Kidney (tissue), 13 donors: ENCODE measurements at regions not wholly inside any gene's neighbourhood (a gene's known extent, or its start where the extent isn't known, plus 50 kb on each side); places are given as distances from the start of the nearest gene placed in this dataset.

Experiments used
- DNase-seq, 5 donors: peaks; one replicate each; pipeline ENCODE4 v3.0.0-alpha.2; 2013 to 2020
- FAIRE-seq: peaks from 2 replicates; lab custom pipeline; 2012; peaks lifted over from hg19 to GRCh38; lab: Jason Lieb, UNC
- H3K27ac ChIP-seq, 2 donors: one replicate each; pipeline ENCODE4 v1.7.0; 2013; ENCODE audit warnings: low read depth in 2 of 2, low read length in 2 of 2, inconsistent platforms in 1 of 2
- H3K27me3 ChIP-seq: one replicate; pipeline ENCODE4 v1.7.1; 2013; ENCODE audit warnings: low read length, inconsistent platforms; ENCODE audit not compliant: control insufficient read depth, insufficient read depth
- H3K36me3 ChIP-seq, 3 donors: one replicate each; pipeline versions ENCODE4 v1.7.0 to v1.7.1; 2013; ENCODE audit warnings: low read length in 3 of 3, control low read depth in 1 of 3, inconsistent platforms in 1 of 3; ENCODE audit not compliant: insufficient read depth in 3 of 3, control insufficient read depth in 2 of 3
- H3K4me1 ChIP-seq, 3 donors: one replicate each; pipeline versions ENCODE4 v1.7.0 to v1.7.1; 2013; ENCODE audit warnings: low read length in 3 of 3, inconsistent platforms in 1 of 3, low read depth in 1 of 3; ENCODE audit not compliant: control insufficient read depth in 2 of 3, insufficient read depth in 2 of 3
- H3K4me3 ChIP-seq, 3 donors: one replicate each; pipeline versions ENCODE4 v1.7.0 to v1.8.1; 2013; ENCODE audit warnings: low read length in 3 of 3, control low read depth in 1 of 3, inconsistent platforms in 1 of 3
- H3K9ac ChIP-seq, 3 donors: one replicate each; pipeline versions ENCODE4 v1.7.0 to v1.7.1; 2013; ENCODE audit warnings: low read length in 3 of 3, control low read depth in 1 of 3, inconsistent platforms in 1 of 3
- H3K9me3 ChIP-seq, 3 donors: one replicate each; pipeline versions ENCODE4 v1.7.0 to v1.7.1; 2013; ENCODE audit warnings: low read length in 3 of 3, control low read depth in 1 of 3, inconsistent platforms in 1 of 3; ENCODE audit not compliant: control insufficient read depth in 2 of 3, insufficient read depth in 1 of 3
- CTCF ChIP-seq: IDR thresholded peaks from 3 replicates; pipeline ENCODE4 v1.5.1; 2012; ENCODE audit warnings: mild to moderate bottlenecking, moderate library complexity, borderline replicate concordance; ENCODE audit not compliant: insufficient read depth; ENCODE audit errors: extremely low read depth
- intact Hi-C: fragments of 100-400 bp; cut with DNase I; formaldehyde crosslinking; loops from one replicate; pipeline ENCODE4 v1.11.1; 2022
- donor health status: control.
- donor health status: control.
- donor health status: control.
- donor health status: control.
- donor health status: control.
- donor health status: DM: yes; HTN: yes; CAD: no.
- donor health status: Normal renal cell carcinoma (clear cell type).

GRCh38 chrX:39909996-39910395 is 187.8 kb downstream of the BCOR start:
- no peak overlapping the region for H3K4me3 ChIP-seq
- H3K9me3 ChIP-seq, result no peaks in the 10 kb centered on the region
- H3K27ac ChIP-seq, result no peak overlapping the region
- H3K4me1 ChIP-seq, result peaks cover 0 to 11% (median 0%) of the 10 kb centered on the region in 3 donors
- H3K36me3 ChIP-seq, result no peaks in the 10 kb centered on the region
- no peak for TF ChIP-seq CTCF
- intact Hi-C loops, result no loop called here
- H3K27me3 ChIP-seq, result no peaks in the 10 kb centered on the region
- H3K9ac ChIP-seq, result no peak overlapping the region
- no peak for DNase-seq
- FAIRE-seq, result no peak

- Histone ChIP-seq H3K4me1 (peaks cover 0 to 8% (median 0%) of the 10 kb centered on the region in 3 donors), H3K36me3 (no peaks in the 10 kb centered on the region), H3K27ac (no peak overlapping the region), H3K9me3 (no peaks in the 10 kb centered on the region), H3K27me3 (no peaks in the 10 kb centered on the region), H3K4me3 (no peak overlapping the region), H3K9ac (no peak overlapping the region)
- intact Hi-C loops, result no loop called here
- DNase-seq (peak in 3 of 5 donors; percentile 35 to 65 (median 36)), FAIRE-seq (no peak)
- TF ChIP-seq CTCF, result no peak
These were observed 187.1 kb downstream of the BCOR start for GRCh38 chrX:39910651-39911050.

- TF ChIP-seq CTCF, result no peak
- no peaks in the 10 kb centered on the region for H3K36me3 ChIP-seq
- peaks cover 0 to 4% (median 0%) of the 10 kb centered on the region in 3 donors for H3K4me1 ChIP-seq
- no peaks in the 10 kb centered on the region for H3K27me3 ChIP-seq
- intact Hi-C loops, result no loop called here
- no peaks in the 10 kb centered on the region for H3K9me3 ChIP-seq
- no peak overlapping the region for H3K9ac ChIP-seq
- H3K27ac ChIP-seq, result no peak overlapping the region
- DNase-seq (no peak), FAIRE-seq (no peak)
- no peak overlapping the region for H3K4me3 ChIP-seq
These were observed 186.4 kb downstream of the BCOR start for GRCh38 chrX:39911278-39911897.

GRCh38 chrX:39912126-39912525 is 185.6 kb downstream of the BCOR start:
- H3K4me3 ChIP-seq, result no peak overlapping the region
- FAIRE-seq (no peak), DNase-seq (no peak)
- peaks cover 0 to 4% (median 0%) of the 10 kb centered on the region in 3 donors for H3K4me1 ChIP-seq
- intact Hi-C loops, result no loop called here
- H3K9me3 ChIP-seq, result no peaks in the 10 kb centered on the region
- TF ChIP-seq CTCF, result no peak
- no peaks in the 10 kb centered on the region for H3K27me3 ChIP-seq
- no peaks in the 10 kb centered on the region for H3K36me3 ChIP-seq
- H3K27ac ChIP-seq, result no peak overlapping the region
- no peak overlapping the region for H3K9ac ChIP-seq
